22Rv1 (cell line): ENCODE measurements at regions not wholly inside any gene's neighbourhood (a gene's known extent, or its start where the extent isn't known, plus 50 kb on each side); places are given as distances from the start of the nearest gene placed in this dataset.

ENCODE experiments used
- H3K27ac ChIP-seq: fragments of 450-650 bp; 2 replicates; pipeline ENCODE4 v1.5.1; 2017
- CTCF ChIP-seq: fragments of 450-650 bp; IDR thresholded peaks from 2 replicates; pipeline ENCODE4 v1.5.1; 2017; ENCODE audit warnings: mild to moderate bottlenecking
- ZFX ChIP-seq: fragments of 450-650 bp; IDR thresholded peaks from 2 replicates; pipeline ENCODE4 v1.6.1; 2017; ENCODE audit warnings: antibody characterized with exemption, borderline replicate concordance

- H3K27ac ChIP-seq = no peak overlapping the region
- TF ChIP-seq ZFX = no peak
- TF ChIP-seq CTCF = no peak
Measured at GRCh38 chr11:128345316-128345715, 242.0 kb downstream of the ETS1 start.

- no peak for TF ChIP-seq ZFX
- TF ChIP-seq CTCF = no peak
- H3K27ac ChIP-seq = no peak overlapping the region
Measured at GRCh38 chr11:128343870-128344269, 243.5 kb downstream of the ETS1 start.

GRCh38 chr11:128343135-128343514 lies 244.2 kb downstream of the ETS1 start:
- TF ChIP-seq CTCF (no peak), ZFX (no peak)
- H3K27ac ChIP-seq = no peak overlapping the region

GRCh38 chr11:128342511-128343134 lies 244.7 kb downstream of the ETS1 start:
- no peak overlapping the region for H3K27ac ChIP-seq
- TF ChIP-seq CTCF (no peak), ZFX (no peak)

- no peak overlapping the region for H3K27ac ChIP-seq
- no peak for TF ChIP-seq ZFX
- no peak for TF ChIP-seq CTCF
Measured at GRCh38 chr11:128341280-128342248, 245.8 kb downstream of the ETS1 start.

GRCh38 chr11:128339792-128340191 lies 247.6 kb downstream of the ETS1 start:
- TF ChIP-seq ZFX (no peak), CTCF (no peak)
- no peak overlapping the region for H3K27ac ChIP-seq

GRCh38 chr11:128338811-128339210 lies 248.5 kb downstream of the ETS1 start:
- TF ChIP-seq CTCF (no peak), ZFX (no peak)
- H3K27ac ChIP-seq = no peak overlapping the region
